ENCODE measurements at regions not wholly inside any gene's neighbourhood (a gene's known extent, or its start where the extent isn't known, plus 50 kb on each side); places are given as distances from the start of the nearest gene placed in this dataset.

GRCh38 chr20:22928679-22929078 lies 106.4 kb upstream of the SSTR4 start:
- TF ChIP-seq CTCF (IDR thresholded peaks at IDR 0.05; ENCODE audit: control insufficient read depth, extremely low read depth, insufficient read depth), result no peak
- DNase-seq (ENCODE audit: low read depth), result no peak
- H3K4me3 ChIP-seq (ENCODE audit: low read depth, low read length), result no peak overlapping the region

- no peak for TF ChIP-seq CTCF (IDR thresholded peaks at IDR 0.05; ENCODE audit: control insufficient read depth, extremely low read depth, insufficient read depth)
- H3K4me3 ChIP-seq (ENCODE audit: low read depth, low read length), result no peak overlapping the region
- no peak for DNase-seq (ENCODE audit: low read depth)
Observed at GRCh38 chr20:22929661-22930060, 105.5 kb upstream of the SSTR4 start.

GRCh38 chr20:22931653-22932608 lies 103.2 kb upstream of the SSTR4 start:
- no peak for TF ChIP-seq CTCF (IDR thresholded peaks at IDR 0.05; ENCODE audit: control insufficient read depth, extremely low read depth, insufficient read depth)
- DNase-seq (ENCODE audit: low read depth), result no peak
- no peak overlapping the region for H3K4me3 ChIP-seq (ENCODE audit: low read depth, low read length)

- no peak for TF ChIP-seq CTCF (IDR thresholded peaks at IDR 0.05; ENCODE audit: control insufficient read depth, extremely low read depth, insufficient read depth)
- no peak overlapping the region for H3K4me3 ChIP-seq (ENCODE audit: low read depth, low read length)
- no peak for DNase-seq (ENCODE audit: low read depth)
Observed at GRCh38 chr20:22939181-22939580, 95.9 kb upstream of the SSTR4 start.

GRCh38 chr20:22940350-22940749 lies 94.8 kb upstream of the SSTR4 start:
- no peak for TF ChIP-seq CTCF (IDR thresholded peaks at IDR 0.05; ENCODE audit: control insufficient read depth, extremely low read depth, insufficient read depth)
- no peak overlapping the region for H3K4me3 ChIP-seq (ENCODE audit: low read depth, low read length)
- DNase-seq (ENCODE audit: low read depth), result no peak

- TF ChIP-seq CTCF (IDR thresholded peaks at IDR 0.05; ENCODE audit: control insufficient read depth, extremely low read depth, insufficient read depth), result no peak
- no peak for DNase-seq (ENCODE audit: low read depth)
- H3K4me3 ChIP-seq (ENCODE audit: low read depth, low read length), result no peak overlapping the region
Observed at GRCh38 chr20:22941550-22941949, 93.6 kb upstream of the SSTR4 start.
